ENCODE measurements at regions not wholly inside any gene's neighbourhood (a gene's known extent, or its start where the extent isn't known, plus 50 kb on each side); places are given as distances from the start of the nearest gene placed in this dataset.

- no peak overlapping the region for H3K27ac ChIP-seq (replicated peaks in 1 of 4)
- H3K4me3 ChIP-seq: no peak overlapping the region
- H3K27me3 ChIP-seq: no peaks in the 10 kb centered on the region
- no peaks in the 10 kb centered on the region for H3K9me3 ChIP-seq
- 82% methylated on average over 4 of the region's 4 CpGs for WGBS
- TF ChIP-seq CTCF (IDR thresholded peaks at IDR 0.05) (no peak), EP300 (IDR thresholded peaks at IDR 0.05) (no peak), POLR2A (IDR thresholded peaks at IDR 0.05; ENCODE audit: low read depth) (no peak), POLR2AphosphoS5 (IDR thresholded peaks at IDR 0.05) (no peak)
- no peaks in the 10 kb centered on the region for H3K4me1 ChIP-seq
- no peaks in the 10 kb centered on the region for H3K36me3 ChIP-seq
- DNase-seq (ENCODE audit: extremely low spot score): no peak
- intact Hi-C loops (cut with DNase I): no loop called here
These were observed 118.4 kb upstream of the SLC25A13 start for GRCh38 chr7:96440328-96440727.

- TF ChIP-seq CTCF (IDR thresholded peaks at IDR 0.05) (no peak), POLR2A (IDR thresholded peaks at IDR 0.05; ENCODE audit: low read depth) (no peak), POLR2AphosphoS5 (IDR thresholded peaks at IDR 0.05) (no peak), EP300 (IDR thresholded peaks at IDR 0.05) (no peak)
- Histone ChIP-seq H3K9me3 (no peaks in the 10 kb centered on the region), H3K4me3 (no peak overlapping the region), H3K27ac (replicated peaks in 1 of 4) (no peak overlapping the region), H3K4me1 (no peaks in the 10 kb centered on the region), H3K27me3 (no peaks in the 10 kb centered on the region), H3K36me3 (no peaks in the 10 kb centered on the region)
- no peak for DNase-seq (ENCODE audit: extremely low spot score)
- intact Hi-C loops (cut with DNase I): loop anchor here (2.0 kb wide), 1 partner anchor 70 kb away; no protein-coding TSS in a partner anchor
These were observed 115.0 kb upstream of the SLC25A13 start for GRCh38 chr7:96436880-96437279.

GRCh38 chr7:96430356-96430755, 108.5 kb upstream of the SLC25A13 start:
- 83% methylated on average over 3 of the region's 3 CpGs for WGBS
- no peaks in the 10 kb centered on the region for H3K4me1 ChIP-seq
- no peaks in the 10 kb centered on the region for H3K36me3 ChIP-seq
- DNase-seq (ENCODE audit: extremely low spot score): no peak
- no peak for TF ChIP-seq CTCF (IDR thresholded peaks at IDR 0.05)
- no peaks in the 10 kb centered on the region for H3K27me3 ChIP-seq
- no peaks in the 10 kb centered on the region for H3K9me3 ChIP-seq
- intact Hi-C loops (cut with DNase I): no loop called here
- H3K4me3 ChIP-seq: no peak overlapping the region
- no peak overlapping the region for H3K27ac ChIP-seq (replicated peaks in 1 of 4)

GRCh38 chr7:96427143-96427542, 105.2 kb upstream of the SLC25A13 start:
- 87% methylated on average over 4 of the region's 4 CpGs for WGBS
- Histone ChIP-seq H3K4me3 (no peak overlapping the region), H3K9me3 (no peaks in the 10 kb centered on the region), H3K27ac (replicated peaks in 1 of 4) (no peak overlapping the region), H3K27me3 (no peaks in the 10 kb centered on the region), H3K36me3 (no peaks in the 10 kb centered on the region), H3K4me1 (no peaks in the 10 kb centered on the region)
- intact Hi-C loops (cut with DNase I): no loop called here
- TF ChIP-seq EP300 (IDR thresholded peaks at IDR 0.05) (no peak), CTCF (IDR thresholded peaks at IDR 0.05) (no peak), POLR2AphosphoS5 (IDR thresholded peaks at IDR 0.05) (no peak), POLR2A (IDR thresholded peaks at IDR 0.05; ENCODE audit: low read depth) (no peak)
- no peak for DNase-seq (ENCODE audit: extremely low spot score)

- Histone ChIP-seq H3K4me3 (no peak overlapping the region), H3K36me3 (no peaks in the 10 kb centered on the region), H3K27me3 (no peaks in the 10 kb centered on the region), H3K9me3 (no peaks in the 10 kb centered on the region), H3K4me1 (no peaks in the 10 kb centered on the region), H3K27ac (replicated peaks in 1 of 4) (no peak overlapping the region)
- DNase-seq (ENCODE audit: extremely low spot score): no peak
- TF ChIP-seq CTCF (IDR thresholded peaks at IDR 0.05) (no peak), POLR2A (IDR thresholded peaks at IDR 0.05; ENCODE audit: low read depth) (no peak), EP300 (IDR thresholded peaks at IDR 0.05) (no peak), POLR2AphosphoS5 (IDR thresholded peaks at IDR 0.05) (no peak)
- intact Hi-C loops (cut with DNase I): no loop called here
- WGBS: 76% methylated on average over 2 of the region's 2 CpGs
These were observed 104.8 kb upstream of the SLC25A13 start for GRCh38 chr7:96426685-96427084.
